Epithelial cell of esophagus (primary cell): ENCODE measurements at regions not wholly inside any gene's neighbourhood (a gene's known extent, or its start where the extent isn't known, plus 50 kb on each side); places are given as distances from the start of the nearest gene placed in this dataset.
"Not testable (repeated sequence)": the region's sequence is repeated elsewhere in the genome, so short reads cannot be mapped to it uniquely, and the experiment has no call there.

Experiments
- DNase-seq: peaks from one replicate; pipeline ENCODE4 v3.0.0; 2010; ENCODE audit warnings: low read depth
- H3K4me3 ChIP-seq: 2 replicates; pipeline ENCODE4 v1.5.1; 2011; ENCODE audit warnings: mild to moderate bottlenecking, low read length, control low read depth
- TF ChIP-seq, protein P1 (sequence below): IDR thresholded peaks from 2 replicates; pipeline ENCODE4 v1.5.1; 2011; ENCODE audit warnings: low read depth, mild to moderate bottlenecking, low read length, control low read depth, inconsistent platforms; ENCODE audit not compliant: insufficient read depth; ENCODE audit errors: missing control alignments

DNA sequence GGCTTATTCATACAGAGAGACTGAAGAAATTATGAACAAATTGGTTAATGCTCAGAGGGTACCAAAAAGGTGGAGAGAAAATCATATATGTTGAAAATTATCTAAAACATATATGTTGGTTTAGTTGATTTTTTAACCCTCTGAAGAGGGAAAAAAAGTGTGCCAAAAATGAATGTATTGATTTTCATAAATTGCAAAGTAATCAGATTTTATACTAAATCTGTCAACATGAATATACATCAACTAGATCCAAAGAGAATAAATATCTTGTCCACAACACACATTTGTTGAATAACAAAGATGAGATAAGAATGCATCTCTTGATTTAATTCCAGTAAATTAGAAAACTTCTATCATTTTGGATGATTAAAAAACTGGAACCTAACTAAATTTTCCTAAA, 125.3 kb upstream of the TACR3 start:
- H3K4me3 ChIP-seq = no peak overlapping the region
- TF ChIP-seq, protein P1, sequence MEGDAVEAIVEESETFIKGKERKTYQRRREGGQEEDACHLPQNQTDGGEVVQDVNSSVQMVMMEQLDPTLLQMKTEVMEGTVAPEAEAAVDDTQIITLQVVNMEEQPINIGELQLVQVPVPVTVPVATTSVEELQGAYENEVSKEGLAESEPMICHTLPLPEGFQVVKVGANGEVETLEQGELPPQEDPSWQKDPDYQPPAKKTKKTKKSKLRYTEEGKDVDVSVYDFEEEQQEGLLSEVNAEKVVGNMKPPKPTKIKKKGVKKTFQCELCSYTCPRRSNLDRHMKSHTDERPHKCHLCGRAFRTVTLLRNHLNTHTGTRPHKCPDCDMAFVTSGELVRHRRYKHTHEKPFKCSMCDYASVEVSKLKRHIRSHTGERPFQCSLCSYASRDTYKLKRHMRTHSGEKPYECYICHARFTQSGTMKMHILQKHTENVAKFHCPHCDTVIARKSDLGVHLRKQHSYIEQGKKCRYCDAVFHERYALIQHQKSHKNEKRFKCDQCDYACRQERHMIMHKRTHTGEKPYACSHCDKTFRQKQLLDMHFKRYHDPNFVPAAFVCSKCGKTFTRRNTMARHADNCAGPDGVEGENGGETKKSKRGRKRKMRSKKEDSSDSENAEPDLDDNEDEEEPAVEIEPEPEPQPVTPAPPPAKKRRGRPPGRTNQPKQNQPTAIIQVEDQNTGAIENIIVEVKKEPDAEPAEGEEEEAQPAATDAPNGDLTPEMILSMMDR = no peak
- no peak for DNase-seq

DNA sequence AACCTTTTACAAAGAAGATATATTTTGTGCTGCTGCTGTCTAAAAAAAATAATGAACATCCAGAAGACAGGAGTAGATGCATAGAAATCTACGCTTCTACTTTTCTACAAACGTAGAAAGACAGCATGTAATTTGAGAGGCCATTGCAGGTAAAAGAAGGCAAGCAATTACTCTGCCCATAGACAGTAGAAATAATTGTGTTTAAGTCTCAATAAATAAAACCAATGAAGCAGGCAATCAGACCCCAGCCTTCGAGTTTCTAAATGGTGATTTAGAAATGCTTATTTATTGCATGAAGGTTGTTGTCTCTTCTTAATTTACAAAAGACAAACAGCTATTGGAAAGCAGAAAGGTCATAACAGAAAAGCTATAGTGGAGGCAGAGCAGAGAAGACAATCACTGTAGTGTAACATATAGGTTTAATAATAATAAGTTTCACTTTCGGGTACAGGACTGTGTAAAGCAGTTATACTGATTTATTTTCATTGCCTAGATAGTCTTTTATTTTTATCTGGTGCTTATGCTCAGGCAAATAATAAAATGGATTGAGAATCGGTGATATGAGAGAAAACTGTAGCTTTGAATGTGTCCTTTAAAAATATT, 123.0 kb upstream of the TACR3 start:
- no peak for DNase-seq
- H3K4me3 ChIP-seq = no peak overlapping the region

DNA sequence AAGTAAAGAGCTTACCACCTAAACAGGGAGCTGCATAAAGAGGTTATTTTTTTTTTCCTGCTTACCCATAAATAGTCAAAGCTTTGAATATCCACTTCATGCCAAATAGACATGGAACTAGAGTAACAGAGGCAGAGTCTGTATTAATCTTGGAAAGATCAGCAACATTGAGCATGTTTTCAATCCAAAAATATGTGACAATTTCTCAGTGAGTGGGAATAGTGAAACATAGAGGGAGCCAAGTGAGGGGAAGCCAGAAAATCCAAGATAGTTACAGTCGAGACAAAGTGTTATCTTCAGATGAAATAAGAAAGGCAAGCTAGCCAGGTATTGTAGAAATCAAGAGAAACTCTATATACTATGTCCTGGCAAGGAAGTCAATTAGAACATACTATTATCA, 122.3 kb upstream of the TACR3 start:
- no peak overlapping the region for H3K4me3 ChIP-seq
- DNase-seq = no peak
- TF ChIP-seq, protein P1 = no peak

More for the DNA sequence above, 123.0 kb upstream of the TACR3 start:
- TF ChIP-seq, protein P1 = no peak

DNA sequence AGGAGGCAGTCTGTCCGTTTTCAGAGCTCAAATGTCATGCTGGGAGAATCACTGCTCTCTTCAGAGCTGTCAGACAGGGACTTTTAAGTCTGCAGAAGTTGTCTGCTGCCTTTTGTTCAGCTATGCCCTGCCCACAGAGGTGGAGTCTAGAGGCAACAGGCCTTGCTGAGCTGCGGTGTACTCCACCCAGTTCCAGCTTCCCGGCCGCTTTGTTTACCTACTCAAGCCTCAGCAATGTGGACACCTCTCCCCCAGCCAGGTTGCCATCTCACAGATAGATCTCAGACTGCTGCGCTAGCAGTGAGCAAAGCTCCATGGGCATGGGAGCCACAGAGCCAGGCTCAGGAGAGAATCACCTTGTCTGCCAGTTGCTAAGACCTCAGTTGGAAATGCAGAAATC, 90.5 kb upstream of the TACR3 start:
- peak; percentile 50 for DNase-seq
- not testable (repeated sequence) for H3K4me3 ChIP-seq

DNA sequence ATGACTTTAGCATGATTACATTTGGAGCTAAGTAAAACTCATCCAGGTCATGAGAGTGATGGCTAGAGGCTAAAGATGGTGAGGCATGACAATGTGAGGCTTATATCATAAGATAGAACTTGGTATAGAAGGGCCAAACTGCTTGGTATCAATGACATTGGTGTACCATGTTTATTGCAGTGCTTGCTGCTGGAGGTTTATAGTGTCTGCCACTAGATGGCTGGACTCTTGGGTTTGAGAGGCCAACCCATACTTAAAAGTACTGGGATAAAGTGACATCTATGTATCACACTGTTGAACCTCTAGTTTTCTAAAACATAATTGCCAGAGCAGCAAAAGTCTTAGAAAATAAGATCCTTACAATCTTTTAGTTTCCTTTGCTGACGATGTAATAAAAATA, 83.0 kb upstream of the TACR3 start:
- no peak for DNase-seq
- TF ChIP-seq, protein P1 = peak; percentile 6
- H3K4me3 ChIP-seq = no peak overlapping the region

DNA sequence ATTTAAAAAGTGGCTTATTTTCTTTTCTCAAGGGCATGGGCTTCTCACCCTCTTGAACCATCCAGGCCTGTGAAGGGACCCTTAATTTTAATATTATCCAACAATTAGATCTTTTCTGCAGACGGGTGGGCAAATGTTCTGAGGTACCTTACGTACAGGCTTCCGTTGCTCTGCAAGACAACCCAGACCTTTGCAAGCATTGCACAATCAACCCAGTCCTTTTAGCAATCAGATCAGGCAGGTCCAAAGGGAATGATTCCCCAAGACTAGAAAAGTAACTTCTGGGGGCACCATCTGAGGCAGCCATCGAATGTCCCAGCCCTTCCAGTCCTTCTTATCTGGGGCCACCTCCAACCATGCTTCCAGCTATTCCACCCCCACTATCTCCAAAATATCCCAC, 67.3 kb upstream of the TACR3 start:
- TF ChIP-seq, protein P1 = no peak
- DNase-seq = no peak

DNA sequence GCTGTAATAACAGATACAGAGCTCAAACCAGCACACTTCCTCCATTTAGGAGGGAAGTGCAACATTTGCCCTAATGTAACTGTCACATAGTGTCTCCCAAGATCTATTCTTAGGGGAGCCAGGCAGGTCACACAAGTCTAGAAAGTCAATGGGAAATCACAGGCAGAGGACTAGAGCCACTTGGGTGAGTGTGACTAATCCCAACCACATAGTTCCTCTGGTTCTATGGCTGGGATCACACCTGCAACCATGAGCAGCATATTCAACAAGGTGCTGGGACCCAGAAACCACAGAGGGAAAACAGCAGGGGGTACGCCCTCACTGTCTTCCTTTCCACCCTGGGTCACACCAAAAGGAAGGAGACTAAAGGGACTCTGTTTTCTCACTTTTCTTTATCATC, 66.8 kb upstream of the TACR3 start:
- DNase-seq = no peak
- TF ChIP-seq, protein P1 = no peak
- no peak overlapping the region for H3K4me3 ChIP-seq

More for the DNA sequence above, 67.3 kb upstream of the TACR3 start:
- no peak overlapping the region for H3K4me3 ChIP-seq
